GM08714 (cell line): ENCODE measurements at regions not wholly inside any gene's neighbourhood (a gene's known extent, or its start where the extent isn't known, plus 50 kb on each side); places are given as distances from the start of the nearest gene placed in this dataset.
"Not testable (repeated sequence)": the region's sequence is repeated elsewhere in the genome, so short reads cannot be mapped to it uniquely, and the experiment has no call there.

Experiments
- H3K4me3 ChIP-seq: fragments of 200-500 bp; sonication (Bioruptor generic); 2 replicates; pipeline ENCODE4 v1.5.1; 2014; ENCODE audit warnings: mild to moderate bottlenecking, low read length, inconsistent platforms
- ZNF274 ChIP-seq: IDR thresholded peaks from 2 replicates; pipeline ENCODE4 v1.6.1; 2012; ENCODE audit warnings: mild to moderate bottlenecking, low read depth, low read length

DNA sequence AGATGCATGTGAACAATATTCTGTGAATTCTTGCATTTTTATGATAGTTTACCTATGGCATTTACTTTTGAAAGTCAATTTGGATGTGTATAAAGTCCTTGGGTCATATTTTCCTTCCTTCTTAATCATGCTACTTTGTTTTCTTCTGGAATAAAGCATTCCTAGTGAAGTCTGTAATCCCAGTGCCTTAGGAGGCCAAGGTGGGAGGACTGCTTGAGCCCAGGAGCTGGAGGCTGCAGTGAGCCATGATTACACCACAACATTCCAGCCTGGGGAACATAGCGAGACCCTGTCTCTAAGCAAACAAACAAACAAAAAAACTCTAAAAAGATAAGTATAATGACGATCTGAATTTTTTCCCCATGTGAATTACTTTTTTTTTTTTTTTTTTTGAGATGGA, 69.7 kb upstream of the SYNCRIP start:
- no peak for TF ChIP-seq ZNF274

DNA sequence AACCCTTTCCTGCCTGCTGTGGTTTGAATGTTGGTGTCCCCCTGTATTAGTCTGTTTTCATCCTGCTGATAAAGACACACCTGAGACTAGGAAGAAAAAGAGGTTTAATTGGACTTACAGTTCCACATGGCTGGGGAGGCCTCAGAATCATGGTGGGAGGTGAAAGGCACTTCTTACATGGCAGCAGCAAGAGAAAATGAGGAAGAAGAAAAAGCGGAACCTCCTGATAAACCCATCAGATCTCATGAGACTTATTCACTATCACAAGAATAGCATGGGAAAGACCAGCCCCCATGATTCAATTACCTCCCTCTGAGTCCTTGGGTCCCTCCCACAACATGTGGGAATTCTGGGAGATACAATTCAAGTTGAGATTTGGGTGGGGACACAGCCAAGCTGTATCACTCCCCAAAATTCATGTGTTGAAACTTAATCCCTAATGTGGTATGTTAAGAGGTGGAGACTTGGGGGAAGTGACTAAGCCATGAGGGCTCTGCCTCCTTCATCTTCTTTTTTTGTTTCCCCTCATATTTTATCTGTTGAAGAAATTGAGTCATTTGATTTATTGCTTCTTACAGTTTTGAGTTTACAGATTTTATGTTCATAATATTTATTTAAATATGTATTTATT, 64.9 kb upstream of the SYNCRIP start:
- H3K4me3 ChIP-seq, result not testable (repeated sequence)

More for the DNA sequence above, 69.7 kb upstream of the SYNCRIP start:
- no peak overlapping the region for H3K4me3 ChIP-seq

- no peak for TF ChIP-seq ZNF274
- H3K4me3 ChIP-seq, result no peak overlapping the region
These were observed 63.6 kb upstream of the SYNCRIP start for GRCh38 chr6:85706272-85706671.

GRCh38 chr6:85705220-85705619, 62.5 kb upstream of the SYNCRIP start:
- TF ChIP-seq ZNF274, result no peak
- H3K4me3 ChIP-seq, result no peak overlapping the region

GRCh38 chr6:85703406-85703805, 60.7 kb upstream of the SYNCRIP start:
- TF ChIP-seq ZNF274, result no peak
- no peak overlapping the region for H3K4me3 ChIP-seq
